ENCODE measurements at regions not wholly inside any gene's neighbourhood (a gene's known extent, or its start where the extent isn't known, plus 50 kb on each side); places are given as distances from the start of the nearest gene placed in this dataset.
A peak's percentile ranks its signal among the peaks of the same experiment; 100 is the strongest.
"Not testable (repeated sequence)": the region's sequence is repeated elsewhere in the genome, so short reads cannot be mapped to it uniquely, and the experiment has no call there.

GRCh38 chrX:40893251-40893910 lies 158.0 kb upstream of the MED14 start:
- no peak for FAIRE-seq

- FAIRE-seq: no peak
These were observed 159.9 kb upstream of the MED14 start for GRCh38 chrX:40895246-40895645.

- FAIRE-seq: no peak
These were observed 162.5 kb upstream of the MED14 start for GRCh38 chrX:40897718-40898270.

- FAIRE-seq: not testable (repeated sequence)
These were observed 169.4 kb upstream of the MED14 start for GRCh38 chrX:40904739-40905138.

DNA sequence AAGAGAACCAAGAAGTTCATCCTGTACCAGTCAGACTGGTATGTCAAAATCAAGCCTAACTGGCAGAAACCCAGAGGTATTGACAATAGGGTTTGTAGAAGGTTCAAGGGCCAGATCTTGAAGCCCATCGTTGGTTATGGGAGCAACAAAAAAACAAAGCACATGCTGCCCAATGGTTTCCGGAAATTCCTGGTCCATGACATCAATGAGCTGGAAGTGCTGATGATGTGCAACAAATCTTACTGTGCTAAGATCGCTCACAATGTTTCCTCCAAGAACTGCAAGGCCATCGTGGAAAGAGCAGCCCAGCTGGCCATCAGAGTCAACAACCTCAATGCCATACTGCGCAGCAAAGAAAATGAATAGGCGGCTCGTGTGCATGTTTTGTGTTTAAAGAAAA lies 172.7 kb upstream of the MED14 start:
- no peak for FAIRE-seq

GRCh38 chrX:40908857-40909475 lies 173.6 kb upstream of the MED14 start:
- FAIRE-seq: no peak

DNA sequence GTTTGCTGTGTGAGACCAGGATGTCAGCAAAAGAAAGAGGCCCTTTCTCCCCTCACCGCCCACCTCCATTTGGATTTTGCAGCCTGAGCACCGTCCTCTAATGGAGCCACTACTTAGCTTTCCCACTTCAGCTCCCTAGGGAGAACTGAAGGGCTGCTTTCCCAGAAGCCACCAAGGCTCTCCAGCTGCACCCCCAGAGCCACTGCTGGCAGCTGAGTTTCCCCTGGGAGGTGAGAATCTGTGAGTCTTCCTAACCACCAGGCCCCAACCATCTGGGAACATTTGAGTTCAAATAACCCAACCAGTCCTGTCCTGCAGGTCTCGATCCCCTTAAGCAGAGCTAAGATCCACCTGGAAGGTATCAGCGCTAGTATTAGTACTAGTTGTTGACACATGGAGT lies 173.1 kb upstream of the USP9X start:
- no peak for FAIRE-seq

DNA sequence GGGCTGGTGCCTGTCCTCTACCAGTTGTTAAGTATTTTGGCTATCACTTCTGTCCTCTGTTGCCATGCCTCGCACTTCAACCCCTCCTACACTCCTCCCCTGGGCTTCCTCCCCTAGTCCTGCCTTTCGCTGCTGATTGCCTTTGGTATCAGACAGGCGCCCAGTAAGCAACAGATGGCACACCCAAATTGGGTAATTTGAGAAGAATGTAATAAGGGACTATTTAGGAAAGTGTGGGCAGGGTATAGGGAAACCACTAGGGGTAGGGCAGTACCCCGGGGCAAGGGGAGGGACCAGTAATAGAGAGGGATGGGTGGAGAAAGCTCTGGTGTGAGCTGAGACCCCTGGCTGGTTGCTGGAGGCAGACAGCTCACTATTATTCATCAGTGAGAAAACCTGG lies 172.7 kb upstream of the USP9X start:
- FAIRE-seq: no peak

GRCh38 chrX:40920351-40920750 lies 164.9 kb upstream of the USP9X start:
- FAIRE-seq: no peak

DNA sequence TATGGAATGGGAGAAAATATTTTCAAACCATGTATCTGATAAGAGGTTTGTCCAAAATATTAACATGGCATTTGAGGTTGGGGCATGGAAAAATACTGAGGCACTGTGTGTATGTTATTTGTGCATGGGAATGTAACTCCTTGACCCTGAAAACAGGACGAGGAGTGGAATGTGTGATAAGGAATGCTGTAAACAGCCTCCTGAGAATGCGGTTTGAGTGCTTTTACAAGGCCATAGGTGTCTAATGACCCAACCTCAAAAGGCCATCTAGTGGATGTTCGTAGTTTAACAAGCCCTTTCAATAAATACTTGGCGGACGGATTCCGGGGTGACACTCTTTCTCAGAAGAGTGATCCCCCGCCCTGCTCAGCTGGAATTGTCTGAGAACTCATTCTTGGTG lies 162.9 kb upstream of the USP9X start:
- FAIRE-seq: no peak

DNA sequence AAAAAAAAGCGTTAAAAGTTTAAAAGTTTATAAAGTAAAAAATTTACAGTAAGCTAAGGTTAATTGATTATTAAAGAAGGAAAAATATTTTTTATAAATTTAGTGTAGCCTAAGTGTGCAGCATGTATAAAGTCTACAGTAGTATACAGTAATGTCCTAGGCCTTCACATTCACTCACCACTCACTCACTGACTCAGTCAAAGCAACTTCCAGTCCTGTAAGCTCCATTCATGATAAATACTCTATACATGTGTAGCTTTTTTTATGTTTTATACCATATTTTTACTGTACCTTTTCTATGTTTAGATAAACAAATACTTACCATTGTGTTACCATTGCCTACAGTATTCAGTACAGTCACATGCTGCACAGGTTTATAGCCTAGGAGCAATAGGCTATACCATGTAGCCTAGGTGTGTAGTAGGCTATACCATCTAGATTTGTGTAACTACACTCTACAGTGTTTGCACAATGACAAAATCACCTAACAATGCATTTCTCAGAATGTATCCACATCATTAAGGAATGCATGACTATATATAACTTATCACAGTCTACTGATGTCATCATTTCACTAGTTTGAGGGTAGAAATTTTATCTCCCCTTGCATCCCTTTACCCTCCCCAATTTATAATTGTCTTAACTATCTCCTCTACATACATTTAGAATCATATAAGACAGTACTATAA lies 158.4 kb upstream of the USP9X start:
- not testable (repeated sequence) for FAIRE-seq

DNA sequence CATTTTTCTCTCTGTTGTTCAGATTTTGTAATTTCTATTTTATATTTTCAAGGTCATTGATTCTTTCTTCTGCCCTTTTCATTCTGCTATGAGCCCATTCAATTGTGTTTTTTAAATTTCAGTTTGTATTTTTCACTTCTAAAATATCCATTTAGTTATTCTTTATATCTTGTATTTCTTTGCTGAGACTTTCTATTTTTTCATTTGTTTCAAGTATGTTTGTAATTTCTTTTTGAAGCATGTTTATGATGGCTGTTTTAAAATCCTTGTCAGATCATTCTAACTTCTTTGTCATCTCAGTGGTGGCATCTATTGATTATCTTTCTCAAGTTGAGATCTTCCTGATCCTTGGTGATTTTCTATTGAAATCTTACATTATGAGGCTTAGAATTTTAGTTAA lies 157.2 kb upstream of the USP9X start:
- peak; percentile 3 for FAIRE-seq

DNA sequence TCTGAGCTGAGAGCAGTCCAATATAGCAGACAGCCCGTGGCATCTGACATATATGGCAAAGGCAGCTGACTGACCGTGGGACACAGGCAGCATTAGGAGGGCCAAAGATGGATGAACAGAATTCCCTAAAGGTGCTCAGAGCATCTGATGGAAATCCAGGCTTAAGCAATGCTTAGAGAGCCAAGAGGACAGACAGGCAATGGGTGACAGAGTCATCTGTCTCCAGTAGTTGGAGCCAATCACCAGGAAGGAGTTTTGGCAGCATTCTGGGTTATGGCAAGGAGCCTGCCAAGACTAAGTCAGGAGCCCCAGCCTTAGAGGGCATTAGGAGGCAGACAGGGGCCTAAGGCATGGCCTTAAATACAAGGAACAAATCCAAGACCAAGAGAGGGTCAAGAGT lies 153.3 kb upstream of the USP9X start:
- no peak for FAIRE-seq

- no peak for FAIRE-seq
These were observed 152.0 kb upstream of the USP9X start for GRCh38 chrX:40933132-40933705.

DNA sequence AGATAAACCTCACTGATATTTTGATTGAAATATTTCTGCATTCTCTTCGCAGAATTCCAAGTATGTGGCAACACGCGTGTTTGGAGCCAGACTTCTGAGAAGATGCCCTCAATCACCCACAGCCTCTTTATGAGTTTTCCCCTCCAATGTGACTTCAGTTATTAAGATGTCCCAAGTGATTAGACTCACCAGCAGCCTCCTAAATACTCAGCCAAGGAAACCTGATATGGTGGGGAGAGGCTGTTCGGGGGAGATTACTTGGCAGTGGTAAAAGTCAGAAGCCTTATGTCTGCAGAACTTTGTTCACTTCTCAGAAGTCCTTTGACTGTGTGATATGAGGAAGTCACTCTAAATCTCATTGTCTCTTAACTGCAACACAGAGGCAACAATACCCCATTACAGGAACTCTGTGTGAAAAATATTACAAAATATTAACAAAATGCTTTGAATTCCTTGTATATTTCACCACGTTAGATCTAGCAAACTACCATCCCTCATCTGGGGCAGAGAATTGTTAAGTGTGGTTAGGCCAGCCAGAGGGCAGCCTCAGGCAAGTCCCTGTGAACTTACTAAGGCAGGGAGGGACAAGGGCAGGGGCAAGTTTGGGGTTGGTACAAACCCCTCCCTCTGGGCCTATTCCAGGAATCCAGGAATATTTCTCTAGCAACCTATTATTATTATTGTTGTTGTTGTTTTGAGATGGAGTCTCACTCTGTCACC lies 151.4 kb upstream of the USP9X start:
- no peak for FAIRE-seq

GRCh38 chrX:40936827-40937226 lies 148.4 kb upstream of the USP9X start:
- no peak for FAIRE-seq

GRCh38 chrX:40938423-40938822 lies 146.8 kb upstream of the USP9X start:
- no peak for FAIRE-seq

- no peak for FAIRE-seq
These were observed 142.1 kb upstream of the USP9X start for GRCh38 chrX:40943093-40943641.

GRCh38 chrX:40945361-40945713 lies 139.9 kb upstream of the USP9X start:
- no peak for FAIRE-seq

DNA sequence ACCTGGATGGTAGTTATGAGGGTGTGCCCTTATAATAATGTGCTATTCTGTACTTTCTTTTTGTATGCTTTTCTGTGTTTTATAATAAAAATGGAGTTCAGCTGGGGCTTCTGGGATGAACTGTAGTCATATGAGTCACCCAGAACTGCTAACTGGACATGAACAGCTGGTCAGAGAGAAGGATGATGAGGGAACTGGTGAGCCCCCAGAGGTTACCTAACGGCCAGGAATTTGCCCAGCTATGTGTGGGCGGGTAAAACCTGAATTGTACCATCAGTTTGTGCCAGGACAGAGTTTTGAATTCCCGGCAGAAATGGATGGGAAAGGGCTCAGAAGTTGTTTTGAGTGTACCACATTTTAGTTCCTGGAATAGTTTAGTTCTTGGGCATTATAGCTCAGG lies 138.0 kb upstream of the USP9X start:
- no peak for FAIRE-seq

DNA sequence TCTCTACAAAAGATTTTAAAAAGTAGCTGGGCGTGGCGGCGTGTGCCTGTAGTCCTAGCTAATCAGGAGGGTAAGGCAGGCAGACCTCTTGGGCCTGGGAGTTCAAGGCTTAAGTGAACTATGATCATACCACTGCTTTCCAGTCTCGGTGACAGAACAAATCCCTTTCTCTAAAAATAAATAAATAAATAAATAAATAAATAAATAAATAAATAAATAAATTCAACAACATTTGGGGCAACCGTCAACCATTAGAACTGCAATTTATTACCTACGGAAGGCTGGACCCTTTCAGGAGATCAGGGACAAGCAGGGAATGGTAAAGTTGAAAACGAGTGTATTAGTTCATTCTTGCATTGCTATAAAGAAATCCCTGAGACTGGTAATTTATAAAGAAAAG lies 136.2 kb upstream of the USP9X start:
- FAIRE-seq: no peak

- no peak for FAIRE-seq
These were observed 134.7 kb upstream of the USP9X start for GRCh38 chrX:40950546-40950945.

DNA sequence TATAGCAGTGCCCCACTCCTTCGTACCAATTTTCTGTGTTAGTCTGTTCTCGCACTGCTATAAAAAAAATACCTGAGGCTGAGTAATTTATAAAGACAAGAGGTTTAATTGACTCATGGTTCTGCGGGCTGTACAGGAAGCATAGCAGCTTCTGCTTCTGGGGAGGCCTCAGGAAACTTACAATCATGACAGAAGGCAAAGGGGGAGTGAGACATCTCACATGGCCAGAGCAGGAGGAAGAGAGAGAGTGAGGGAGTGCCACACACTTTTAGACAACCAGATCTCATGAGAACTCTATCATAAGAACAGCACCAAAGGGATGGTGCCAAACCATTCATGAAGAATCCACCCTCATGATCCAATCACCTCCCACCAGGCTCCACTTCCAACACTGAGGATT lies 133.8 kb upstream of the USP9X start:
- FAIRE-seq: not testable (repeated sequence)
